HG02943 (cell line): ENCODE measurements at regions not wholly inside any gene's neighbourhood (a gene's known extent, or its start where the extent isn't known, plus 50 kb on each side); places are given as distances from the start of the nearest gene placed in this dataset.

Experiments
- ATAC-seq: cut with Tn5 transposase; IDR thresholded peaks from one replicate; pipeline ENCODE4 v1.9.1; 2021; ENCODE audit warnings: mild to moderate bottlenecking, low read depth, moderate library complexity; ENCODE audit not compliant: unreplicated experiment

- no peak for ATAC-seq
Measured at GRCh38 chr4:185862340-185862739, 50.3 kb upstream of the SORBS2 start.

GRCh38 chr4:185863946-185864345 is 52.0 kb upstream of the SORBS2 start:
- ATAC-seq, result no peak

- ATAC-seq, result no peak
Measured at GRCh38 chr4:185865901-185866328, 53.9 kb upstream of the SORBS2 start.

GRCh38 chr4:185867770-185868169 is 55.8 kb upstream of the SORBS2 start:
- no peak for ATAC-seq

- no peak for ATAC-seq
Measured at GRCh38 chr4:185868983-185869382, 57.0 kb upstream of the SORBS2 start.

GRCh38 chr4:185869427-185869826 is 57.4 kb upstream of the SORBS2 start:
- no peak for ATAC-seq

- ATAC-seq, result no peak
Measured at GRCh38 chr4:185870366-185870765, 58.4 kb upstream of the SORBS2 start.

GRCh38 chr4:185872747-185873380 is 60.9 kb upstream of the SORBS2 start:
- ATAC-seq, result no peak

GRCh38 chr4:185874516-185875230 is 62.7 kb upstream of the SORBS2 start:
- ATAC-seq, result no peak

- no peak for ATAC-seq
Measured at GRCh38 chr4:185875316-185875907, 63.4 kb upstream of the SORBS2 start.

GRCh38 chr4:185878633-185879032 is 66.6 kb upstream of the SORBS2 start:
- ATAC-seq, result no peak

- no peak for ATAC-seq
Measured at GRCh38 chr4:185879666-185880312, 67.8 kb upstream of the SORBS2 start.

GRCh38 chr4:185880571-185880970 is 68.6 kb upstream of the SORBS2 start:
- ATAC-seq, result no peak

- no peak for ATAC-seq
Measured at GRCh38 chr4:185881430-185881829, 69.4 kb upstream of the SORBS2 start.

- no peak for ATAC-seq
Measured at GRCh38 chr4:185883591-185883990, 71.6 kb upstream of the SORBS2 start.

- ATAC-seq, result no peak
Measured at GRCh38 chr4:185885075-185885474, 73.1 kb upstream of the SORBS2 start.

- ATAC-seq, result no peak
Measured at GRCh38 chr4:185885604-185886003, 73.6 kb upstream of the SORBS2 start.

GRCh38 chr4:185886832-185887524 is 75.0 kb upstream of the SORBS2 start:
- no peak for ATAC-seq

GRCh38 chr4:185888676-185889075 is 76.7 kb upstream of the SORBS2 start:
- ATAC-seq, result no peak

- ATAC-seq, result no peak
Measured at GRCh38 chr4:185889585-185889984, 77.6 kb upstream of the SORBS2 start.

- no peak for ATAC-seq
Measured at GRCh38 chr4:185890196-185890595, 78.2 kb upstream of the SORBS2 start.
